GM19043 (cell line): ENCODE measurements at regions not wholly inside any gene's neighbourhood (a gene's known extent, or its start where the extent isn't known, plus 50 kb on each side); places are given as distances from the start of the nearest gene placed in this dataset.

ENCODE experiments used
- ATAC-seq: cut with Tn5 transposase; IDR thresholded peaks from one replicate; pipeline ENCODE4 v1.9.1; 2021; ENCODE audit warnings: low read depth; ENCODE audit not compliant: unreplicated experiment

DNA sequence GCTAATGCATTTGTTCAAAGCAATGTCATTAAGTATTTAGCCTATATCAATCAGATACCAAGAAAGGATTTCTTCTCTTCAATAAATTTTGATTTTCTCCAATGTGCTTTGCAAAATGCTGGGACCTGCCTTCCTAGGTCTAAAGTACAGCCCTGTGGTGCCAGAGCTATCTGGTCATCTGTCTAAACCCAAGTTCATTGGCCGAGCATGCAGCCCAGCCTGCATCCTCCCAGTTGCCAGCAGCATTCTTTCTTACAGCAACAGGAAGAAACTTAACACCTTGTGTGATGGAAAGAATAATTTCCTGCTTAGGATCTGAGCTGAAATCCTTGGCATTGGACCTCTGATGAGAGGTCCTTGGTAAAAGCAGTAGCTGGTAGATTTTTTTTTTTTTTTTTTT lies 310.0 kb downstream of the RBM26 start:
- no peak for ATAC-seq

GRCh38 chr13:79090552-79091124 lies 315.4 kb downstream of the RBM26 start:
- ATAC-seq = no peak

GRCh38 chr13:79084802-79085424 lies 321.1 kb downstream of the RBM26 start:
- no peak for ATAC-seq

DNA sequence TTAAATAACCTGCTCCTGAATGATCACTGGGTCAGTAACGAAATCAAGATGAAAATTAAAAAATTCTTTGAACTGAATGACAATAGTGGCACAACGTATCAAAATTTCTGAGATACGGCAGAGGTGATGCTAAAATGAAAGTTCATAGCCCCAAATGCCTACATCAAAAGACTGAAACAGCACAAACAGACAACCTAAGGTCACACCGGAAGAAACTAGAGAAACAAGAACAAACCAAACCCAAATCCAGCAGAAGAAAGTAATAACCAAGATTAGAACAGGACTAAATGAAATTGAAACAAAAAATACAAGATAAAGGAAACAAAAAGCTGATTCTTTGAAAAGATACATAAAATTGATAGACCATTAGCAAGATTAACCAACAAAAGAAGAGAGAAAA lies 324.1 kb downstream of the RBM26 start:
- no peak for ATAC-seq

- no peak for ATAC-seq
Observed at GRCh38 chr13:79079351-79079839, 326.7 kb downstream of the RBM26 start.

- ATAC-seq = no peak
Observed at GRCh38 chr13:79075703-79076102, 330.4 kb downstream of the RBM26 start.

GRCh38 chr13:79070343-79070974 lies 335.6 kb downstream of the RBM26 start:
- ATAC-seq = peak; percentile 55

DNA sequence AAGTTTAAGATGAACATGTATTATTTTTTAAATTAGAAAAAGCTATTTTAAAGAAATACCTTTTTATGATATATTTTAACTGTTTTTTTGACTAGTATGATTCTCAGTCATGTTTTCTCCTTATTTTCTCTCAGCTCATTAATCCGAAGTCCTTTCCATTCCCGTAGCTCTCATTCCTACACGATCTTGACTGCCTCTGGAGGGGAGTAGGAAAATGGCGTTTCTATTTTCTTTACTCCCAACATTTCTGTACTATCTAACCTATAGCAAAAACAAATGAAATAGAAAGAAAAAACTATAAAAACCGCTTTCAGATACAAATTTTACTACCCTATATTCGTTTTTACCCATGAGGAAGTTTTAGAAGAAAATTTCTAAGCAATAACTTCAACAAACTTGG lies 343.8 kb downstream of the RBM26 start:
- no peak for ATAC-seq

- no peak for ATAC-seq
Observed at GRCh38 chr13:79060216-79060615, 345.8 kb downstream of the RBM26 start.

GRCh38 chr13:79056706-79057105 lies 349.3 kb downstream of the RBM26 start:
- no peak for ATAC-seq

DNA sequence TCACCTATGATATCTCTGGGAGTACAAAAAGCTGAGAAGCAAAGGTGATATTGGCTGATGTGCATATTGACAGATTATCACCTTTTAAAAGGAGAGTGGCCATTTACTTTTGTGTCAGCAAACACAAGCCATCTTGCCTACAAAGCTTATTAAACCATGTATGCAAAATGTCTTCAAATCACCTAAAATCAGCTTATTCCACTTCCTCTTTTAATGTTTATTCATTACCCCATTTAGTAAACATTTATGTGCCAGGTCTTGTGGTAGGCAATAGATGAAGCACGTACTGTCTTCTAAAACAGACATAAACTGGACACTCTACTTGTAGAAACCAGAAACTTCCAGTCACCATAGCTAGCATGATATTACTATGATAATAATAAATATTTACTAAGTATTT lies 354.6 kb downstream of the RBM26 start:
- no peak for ATAC-seq

- no peak for ATAC-seq
Observed at GRCh38 chr13:79044415-79044814, 361.6 kb downstream of the RBM26 start.

GRCh38 chr13:79043208-79043607 lies 362.8 kb downstream of the RBM26 start:
- no peak for ATAC-seq

- ATAC-seq = no peak
Observed at GRCh38 chr13:79037197-79037596, 368.9 kb downstream of the RBM26 start.

- no peak for ATAC-seq
Observed at GRCh38 chr13:79034341-79034740, 371.7 kb downstream of the RBM26 start.

- no peak for ATAC-seq
Observed at GRCh38 chr13:79030513-79030912, 371.6 kb upstream of the OBI1 start.

DNA sequence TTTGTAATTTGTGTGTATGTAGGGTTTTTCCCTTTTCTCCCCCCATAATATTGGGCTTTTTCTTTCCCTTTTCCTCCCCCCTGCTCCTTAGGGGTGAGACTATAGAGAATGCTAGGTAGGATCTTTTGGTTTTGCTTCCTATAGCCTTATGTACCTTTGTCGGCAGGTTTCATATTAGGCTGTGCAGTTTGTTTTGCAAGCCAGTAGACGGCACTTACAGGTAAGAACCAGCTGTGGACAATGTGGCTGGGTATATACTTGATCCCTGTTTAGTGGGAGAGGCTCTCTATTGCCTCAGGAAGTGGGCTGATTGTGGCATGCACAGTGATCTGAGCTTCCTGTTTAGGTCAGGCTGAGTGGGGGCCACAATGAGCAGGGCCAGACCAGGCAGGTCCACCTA lies 359.2 kb upstream of the OBI1 start:
- no peak for ATAC-seq

GRCh38 chr13:79011179-79011578 lies 352.2 kb upstream of the OBI1 start:
- ATAC-seq = no peak

DNA sequence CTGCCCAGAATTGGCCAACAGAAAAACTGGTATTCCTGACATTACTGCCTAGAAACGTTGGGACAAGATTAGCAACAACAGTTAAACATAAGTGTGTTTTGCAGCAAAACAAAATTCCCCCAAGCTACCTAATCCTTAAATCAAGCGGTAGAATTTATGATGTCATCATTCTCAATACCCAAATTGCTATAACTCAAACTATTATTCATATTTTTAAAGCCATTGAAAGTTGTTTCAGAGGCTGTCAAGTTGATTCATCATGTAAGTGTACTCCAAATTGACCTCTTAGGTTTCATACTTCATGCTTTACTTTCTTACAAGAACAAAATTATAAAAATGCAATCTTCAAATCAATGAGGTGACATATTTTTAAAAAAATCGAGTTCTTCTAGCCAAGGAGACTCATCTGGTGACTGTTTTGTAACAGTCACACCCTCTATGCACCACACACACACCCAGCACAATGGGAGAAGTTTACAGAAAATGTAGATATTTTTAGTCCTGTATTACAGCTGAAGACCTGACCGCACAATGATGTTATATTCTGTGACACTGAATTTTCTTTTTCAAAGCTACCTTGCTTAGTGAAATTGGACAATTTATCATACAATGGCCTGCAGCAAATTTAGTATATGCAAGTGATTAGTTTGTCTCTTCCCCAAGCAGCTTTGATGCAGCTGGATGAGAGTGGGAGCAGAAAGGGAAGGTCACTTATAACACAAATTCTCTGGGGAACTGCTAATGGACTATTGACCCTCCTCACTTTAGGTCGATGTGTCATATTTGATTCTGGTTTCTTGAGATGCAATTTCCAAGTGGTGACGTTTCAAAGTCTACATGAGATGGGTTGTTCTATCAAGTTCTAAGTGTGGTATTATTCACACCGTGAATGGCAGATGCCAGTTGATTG lies 345.3 kb upstream of the OBI1 start:
- ATAC-seq = no peak

- ATAC-seq = no peak
Observed at GRCh38 chr13:78999494-78999893, 340.5 kb upstream of the OBI1 start.
